IMR-90 (cell line): ENCODE measurements at regions not wholly inside any gene's neighbourhood (a gene's known extent, or its start where the extent isn't known, plus 50 kb on each side); places are given as distances from the start of the nearest gene placed in this dataset.
A peak's percentile ranks its signal among the peaks of the same experiment; 100 is the strongest.

Source experiments
- ATAC-seq: fragments of 200-7000 bp; cut with Tn5 transposase; 2 replicates; pipeline ENCODE4 v1.9.1; 2020; ENCODE audit warnings: low read depth, mild to moderate bottlenecking, moderate library complexity
- BruUV-seq: library from RNA; stranded (reverse); fragments of 400-500 nt; replicated peaks from 2 replicates; lab custom pipeline; 2021; lab: Mats Ljungman, UMichigan
- CTCF ChIA-PET: fragments of 300-600 bp; formaldehyde crosslinking; extraction: SDS; loops from one replicate; lab custom pipeline; 2021; ENCODE audit warnings: antibody characterized with exemption; lab: Yijun Ruan, JAX
- POLR2A ChIA-PET: fragments of 300-600 bp; sonication (Branson Sonifier 250); formaldehyde crosslinking; loops from one replicate; lab custom pipeline; 2022; ENCODE audit warnings: antibody characterized with exemption; ENCODE audit not compliant: unreplicated experiment; lab: Charles Lee
- DNase-seq: peaks from one replicate; pipeline ENCODE4 v3.0.0; 2013
- H2AFZ ChIP-seq: replicated peaks from 2 replicates; pipeline ENCODE3; 2013; ENCODE audit warnings: low read length, mild to moderate bottlenecking; ENCODE audit not compliant: poor library complexity
- H2AK5ac ChIP-seq: 2 replicates; pipeline ENCODE4 v1.6.1; 2013; ENCODE audit warnings: low read depth, low read length, inconsistent platforms
- H2AK9ac ChIP-seq: replicated peaks from 2 replicates; pipeline ENCODE3; 2013; ENCODE audit warnings: mild to moderate bottlenecking, low read depth, low read length, moderate library complexity; ENCODE audit not compliant: poor library complexity
- H2BK120ac ChIP-seq: 2 replicates; pipeline ENCODE4 v1.6.1; 2013; ENCODE audit warnings: low read depth, low read length, inconsistent platforms
- H2BK15ac ChIP-seq: 3 replicates; pipeline ENCODE4 v1.6.1; 2013; ENCODE audit warnings: low read depth, low read length, inconsistent platforms
- H2BK20ac ChIP-seq: 2 replicates; pipeline ENCODE4 v1.6.1; 2013; ENCODE audit warnings: low read depth, mild to moderate bottlenecking, inconsistent platforms, low read length, moderate library complexity
- H2BK5ac ChIP-seq: 2 replicates; pipeline ENCODE4 v1.6.1; 2013; ENCODE audit warnings: mild to moderate bottlenecking, low read depth, low read length, inconsistent platforms; ENCODE audit not compliant: poor library complexity, severe bottlenecking
- H3K14ac ChIP-seq: replicated peaks from 2 replicates; pipeline ENCODE4 v1.6.1; 2013; ENCODE audit warnings: low read depth, low read length, inconsistent platforms
- H3K18ac ChIP-seq: 2 replicates; pipeline ENCODE4 v1.6.1; 2013; ENCODE audit warnings: low read depth, low read length, control low read depth
- H3K23ac ChIP-seq: 2 replicates; pipeline ENCODE4 v1.6.1; 2013; ENCODE audit warnings: low read depth, low read length, inconsistent platforms
- H3K27ac ChIP-seq: 2 replicates; pipeline ENCODE4 v1.5.1; 2013; ENCODE audit warnings: mild to moderate bottlenecking, control low read depth, low read length; ENCODE audit not compliant: insufficient read depth
- H3K27me3 ChIP-seq: 2 replicates; pipeline ENCODE4 v1.6.1; 2013; ENCODE audit warnings: low read length; ENCODE audit not compliant: control insufficient read depth, insufficient read depth
- H3K36me3 ChIP-seq: 2 replicates; pipeline ENCODE4 v1.6.1; 2013; ENCODE audit warnings: low read length, mixed read lengths; ENCODE audit not compliant: control insufficient read depth, insufficient read depth
- H3K4ac ChIP-seq: 2 replicates; pipeline ENCODE4 v1.6.1; 2013; ENCODE audit warnings: low read depth, low read length, inconsistent platforms
- H3K4me1 ChIP-seq: 2 replicates; pipeline ENCODE4 v1.6.1; 2013; ENCODE audit warnings: low read length, mixed read lengths; ENCODE audit not compliant: control insufficient read depth, insufficient read depth
- H3K4me2 ChIP-seq: 2 replicates; pipeline ENCODE4 v1.6.1; 2013; ENCODE audit warnings: low read depth, mild to moderate bottlenecking, control low read depth, low read length, moderate library complexity
- H3K4me3 ChIP-seq: 2 replicates; pipeline ENCODE4 v1.5.1; 2013; ENCODE audit warnings: low read depth, mild to moderate bottlenecking, control low read depth, low read length, moderate library complexity; ENCODE audit not compliant: insufficient read depth
- H3K56ac ChIP-seq: 2 replicates; pipeline ENCODE4 v1.6.1; 2013; ENCODE audit warnings: low read length, inconsistent platforms; ENCODE audit not compliant: insufficient read depth; ENCODE audit errors: extremely low read depth
- H3K79me1 ChIP-seq, 2 experiments: 2 replicates each; pipeline ENCODE4 v1.6.1; 2013; ENCODE audit warnings: low read length in 2 of 2, inconsistent platforms in 1 of 2, low read depth in 1 of 2
- H3K9ac ChIP-seq: 2 replicates; pipeline ENCODE4 v1.6.1; 2013; ENCODE audit warnings: low read depth, low read length, control low read depth
- H3K9me1 ChIP-seq: 2 replicates; pipeline ENCODE4 v1.6.1; 2013; ENCODE audit warnings: low read length, inconsistent platforms; ENCODE audit not compliant: insufficient read depth
- H3K9me3 ChIP-seq: 2 replicates; pipeline ENCODE4 v1.6.1; 2013; ENCODE audit warnings: low read length; ENCODE audit not compliant: control insufficient read depth, insufficient read depth
- H4K20me1 ChIP-seq: 2 replicates; pipeline ENCODE4 v1.6.1; 2013; ENCODE audit warnings: low read length, inconsistent platforms; ENCODE audit not compliant: insufficient read depth
- H4K5ac ChIP-seq: 2 replicates; pipeline ENCODE4 v1.6.1; 2013; ENCODE audit warnings: mild to moderate bottlenecking, low read depth, low read length, control low read depth
- H4K8ac ChIP-seq, 2 experiments: 2 replicates each; pipeline ENCODE4 v1.6.1; 2013; ENCODE audit warnings: low read depth in 2 of 2, low read length in 2 of 2, control low read depth in 1 of 2, inconsistent platforms in 1 of 2
- H4K91ac ChIP-seq: 2 replicates; pipeline ENCODE4 v1.6.1; 2013; ENCODE audit warnings: low read depth, low read length, inconsistent platforms; ENCODE audit not compliant: insufficient read depth
- CHD1 ChIP-seq: IDR thresholded peaks from 2 replicates; pipeline ENCODE4 v1.6.1; 2012; ENCODE audit warnings: low read depth, low read length, improper control_type of control experiment
- MAFK ChIP-seq: IDR thresholded peaks from 2 replicates; pipeline ENCODE4 v1.6.1; 2012; ENCODE audit warnings: low read depth, low read length, improper control_type of control experiment
- NFE2L2 ChIP-seq: fragments of 150-350 bp; IDR thresholded peaks from 2 replicates; pipeline ENCODE4 v1.6.1; 2016; ENCODE audit warnings: low read depth, mild to moderate bottlenecking, low read length
- WGBS, 2 experiments: methylation state at CpG; one replicate each; pipeline versions ENCODE4 v1.1.5 to v1.1.7; 2013; ENCODE audit warnings: missing lambda C conversion rate in 2 of 2; ENCODE audit not compliant: insufficient read length in 1 of 2; ENCODE audit errors: extremely low coverage in 2 of 2; 5-methylcytosine and 5-hydroxymethylcytosine counted together
- dilution Hi-C: fragments of 300-500 bp; cut with HindIII; formaldehyde crosslinking; loops from one replicate; pipeline ENCODE4 v1.14.3; 2018; ENCODE audit warnings: low sequenced_read_pairs; ENCODE audit not compliant: unreplicated experiment
- in situ Hi-C: fragments of 300-500 bp; cut with MboI; formaldehyde crosslinking; loops from 3 replicates; pipeline ENCODE4 v1.14.3; 2019; ENCODE audit warnings: low sequenced_read_pairs, inconsistent platforms, mixed read lengths
- intact Hi-C: fragments of 100-400 bp; cut with micrococcal nuclease; formaldehyde crosslinking; loops from 2 replicates; pipeline ENCODE4 v1.10.0; 2022

GRCh38 chr5:92760550-92760949 lies 820.5 kb downstream of the NR2F1-AS1 start:
- no peaks in the 10 kb centered on the region for H3K9me3 ChIP-seq
- H3K4me3 ChIP-seq, result no peak overlapping the region
- H4K91ac ChIP-seq, result no peak overlapping the region
- ChIA-PET CTCF (no interaction called here), POLR2A (no interaction called here)
- BruUV-seq, result no TSS peak
- H2AK9ac ChIP-seq, result no peak overlapping the region
- in situ Hi-C loops, result no loop called here
- H3K4ac ChIP-seq, result no peak overlapping the region
- no peak overlapping the region for H2BK20ac ChIP-seq
- no peak overlapping the region for H2BK5ac ChIP-seq
- H4K20me1 ChIP-seq, result no peaks in the 10 kb centered on the region
- H3K23ac ChIP-seq, result no peak overlapping the region
- H3K9ac ChIP-seq, result no peak overlapping the region
- DNase-seq (no peak), ATAC-seq (no peak)
- WGBS, 2 experiments, result no CpG with 5 or more reads among the region's 2 CpGs
- TF ChIP-seq CHD1 (no peak), NFE2L2 (no peak), MAFK (peak; percentile 31; the same call in 1 of the 2 replicates)
- H3K27ac ChIP-seq, result no peak overlapping the region
- no peak overlapping the region for H2BK15ac ChIP-seq
- no peaks in the 10 kb centered on the region for H3K36me3 ChIP-seq
- H3K4me1 ChIP-seq, result peaks cover 4% of the 10 kb centered on the region; the same call in 1 of the 2 replicates
- no peak overlapping the region for H3K56ac ChIP-seq
- H2AFZ ChIP-seq, result no peak overlapping the region
- H4K8ac ChIP-seq, result no peak overlapping the region
- H4K5ac ChIP-seq, result no peak overlapping the region
- intact Hi-C loops, result no loop called here
- H3K18ac ChIP-seq, result no peak overlapping the region
- H2AK5ac ChIP-seq, result no peak overlapping the region
- H3K14ac ChIP-seq, result no peak overlapping the region
- no peaks in the 10 kb centered on the region for H3K27me3 ChIP-seq
- H2BK120ac ChIP-seq, result no peak overlapping the region
- no peaks in the 10 kb centered on the region for H3K79me1 ChIP-seq
- dilution Hi-C loops, result no loop called here
- H3K4me2 ChIP-seq, result no peak overlapping the region
- H3K9me1 ChIP-seq, result no peaks in the 10 kb centered on the region
